ENCODE measurements at regions not wholly inside any gene's neighbourhood (a gene's known extent, or its start where the extent isn't known, plus 50 kb on each side); places are given as distances from the start of the nearest gene placed in this dataset.
"Not testable (repeated sequence)": the region's sequence is repeated elsewhere in the genome, so short reads cannot be mapped to it uniquely, and the experiment has no call there.

- TF ChIP-seq REST (IDR thresholded peaks at IDR 0.05; ENCODE audit: unreplicated experiment) (no peak), JUNB (IDR thresholded peaks at IDR 0.05; ENCODE audit: unreplicated experiment) (no peak), EZH2 (IDR thresholded peaks at IDR 0.05; ENCODE audit: low read depth, unreplicated experiment) (no peak), CTCF (conservative IDR thresholded peaks at IDR 0.05; ENCODE audit: low read depth in 2 of 2) (no peak)
Observed at GRCh38 chr1:147391114-147391513, 148.6 kb downstream of the CHD1L start (continued).

GRCh38 chr1:147402326-147403045 lies 138.8 kb upstream of the BCL9 start:
- H3K36me3 ChIP-seq (ENCODE audit: insufficient read depth); H3K4me3 Mint-ChIP-seq; H2AFZ ChIP-seq; H3K4me1 Mint-ChIP-seq; H3K27me3 ChIP-seq (ENCODE audit: insufficient read depth); H3K27me3 Mint-ChIP-seq (ENCODE audit: insufficient read depth, low read depth, poor library complexity); H3K79me2 ChIP-seq (replicated peaks; ENCODE audit: insufficient read depth); H3K27ac Mint-ChIP-seq; H3K4me2 ChIP-seq; H3K4me1 ChIP-seq (ENCODE audit: insufficient read depth); ATAC-seq; DNase-seq (ENCODE audit: low spot score); H3K4me3 ChIP-seq; H3F3A ChIP-seq (replicated peaks; ENCODE audit: low read depth); H4K20me1 ChIP-seq (replicated peaks; ENCODE audit: insufficient read depth); H3K9me2 ChIP-seq (ENCODE audit: insufficient read depth); H3K27ac ChIP-seq (ENCODE audit: low read depth): not testable (repeated sequence)
- Mint-ChIP-seq H3K9me3 (peaks cover 38% of the 10 kb centered on the region), H3K36me3 (ENCODE audit: low read depth) (peaks cover 21% of the 10 kb centered on the region)

- Mint-ChIP-seq H3K9me3 (peaks cover 44% of the 10 kb centered on the region), H3K36me3 (ENCODE audit: low read depth) (peaks cover 21% of the 10 kb centered on the region)
- not testable (repeated sequence) for H3K9me2 ChIP-seq (ENCODE audit: insufficient read depth); DNase-seq (ENCODE audit: low spot score); H3K27ac Mint-ChIP-seq; H3K36me3 ChIP-seq (ENCODE audit: insufficient read depth); H3K4me3 Mint-ChIP-seq; H3K27me3 Mint-ChIP-seq (ENCODE audit: insufficient read depth, low read depth, poor library complexity); H3K79me2 ChIP-seq (replicated peaks; ENCODE audit: insufficient read depth); H3K4me1 Mint-ChIP-seq; H2AFZ ChIP-seq; H4K20me1 ChIP-seq (replicated peaks; ENCODE audit: insufficient read depth); H3K4me1 ChIP-seq (ENCODE audit: insufficient read depth); H3F3A ChIP-seq (replicated peaks; ENCODE audit: low read depth); H3K27me3 ChIP-seq (ENCODE audit: insufficient read depth); ATAC-seq; H3K27ac ChIP-seq (ENCODE audit: low read depth); H3K4me2 ChIP-seq; H3K4me3 ChIP-seq
Observed at GRCh38 chr1:147404344-147404743, 137.0 kb upstream of the BCL9 start.

Data from GM23338 (cell line).